HEK293 (cell line): ENCODE measurements at regions not wholly inside any gene's neighbourhood (a gene's known extent, or its start where the extent isn't known, plus 50 kb on each side); places are given as distances from the start of the nearest gene placed in this dataset.

Source experiments
- CTCF ChIA-PET: fragments of 350-600 bp; formaldehyde crosslinking; extraction: SDS; loops from one replicate; lab custom pipeline; 2021; ENCODE audit warnings: antibody characterized with exemption; lab: Yijun Ruan, JAX
- POLR2A ChIA-PET: fragments of 300-600 bp; formaldehyde crosslinking; extraction: SDS; loops from one replicate; lab custom pipeline; 2020; ENCODE audit warnings: antibody characterized with exemption, inconsistent platforms; lab: Yijun Ruan, JAX
- H3K27ac ChIP-seq: fragments of 200-500 bp; sonication (Bioruptor generic); 2 replicates; pipeline ENCODE4 v1.5.1; 2014; ENCODE audit warnings: low read depth, low read length, control low read depth, inconsistent platforms; ENCODE audit errors: extremely low read depth
- H3K36me3 ChIP-seq, 2 experiments: fragments of 200-500 bp in 1 of 2; sonication (Bioruptor generic) in 1 of 2; 1 replicate in 1 of 2; 2 replicates in 1 of 2; pipeline ENCODE4 v1.5.1; 2014 to 2017; ENCODE audit warnings: inconsistent platforms in 2 of 2, low read length in 2 of 2; ENCODE audit not compliant: control insufficient read depth in 2 of 2, insufficient read depth in 1 of 2
- H3K4me1 ChIP-seq: fragments of 200-500 bp; sonication (Bioruptor generic); 2 replicates; pipeline ENCODE4 v1.5.1; 2014; ENCODE audit warnings: mild to moderate bottlenecking, low read length, inconsistent platforms; ENCODE audit not compliant: control insufficient read depth, insufficient read depth
- H3K4me3 ChIP-seq: 2 replicates; pipeline ENCODE4 v1.5.1; 2011; ENCODE audit warnings: low read depth, mild to moderate bottlenecking, control low read depth, low read length, moderate library complexity
- H3K9me3 ChIP-seq: fragments of 200-500 bp; sonication (Bioruptor generic); 2 replicates; pipeline ENCODE4 v1.5.1; 2014; ENCODE audit warnings: low read depth, low read length, inconsistent platforms; ENCODE audit not compliant: control insufficient read depth, insufficient read depth
- AEBP2 ChIP-seq: fragments of 450-650 bp; formaldehyde crosslinking; IDR thresholded peaks from 2 replicates; pipeline ENCODE4 v1.5.1; 2016; ENCODE audit warnings: missing biosample characterization, missing genetic modification characterization, borderline replicate concordance
- FEZF1 ChIP-seq: fragments of 450-650 bp; formaldehyde crosslinking; IDR thresholded peaks from 2 replicates; pipeline ENCODE4 v1.5.1; 2016; ENCODE audit warnings: missing biosample characterization, missing genetic modification characterization
- GLIS1 ChIP-seq: fragments of 450-650 bp; formaldehyde crosslinking; IDR thresholded peaks from 2 replicates; pipeline ENCODE4 v1.5.1; 2016; ENCODE audit warnings: missing biosample characterization, missing genetic modification characterization
- KLF1 ChIP-seq: fragments of 450-650 bp; formaldehyde crosslinking; IDR thresholded peaks from 2 replicates; pipeline ENCODE4 v1.5.1; 2016; ENCODE audit warnings: missing biosample characterization, missing genetic modification characterization
- YY2 ChIP-seq: fragments of 450-650 bp; formaldehyde crosslinking; IDR thresholded peaks from 2 replicates; pipeline ENCODE4 v1.5.1; 2016; ENCODE audit warnings: missing biosample characterization, missing genetic modification characterization
- ZBTB44 ChIP-seq: fragments of 450-650 bp; IDR thresholded peaks from 2 replicates; pipeline ENCODE4 v1.5.1; 2018; ENCODE audit warnings: missing biosample characterization, mild to moderate bottlenecking, missing genetic modification characterization
- ZIC2 ChIP-seq: fragments of 450-650 bp; formaldehyde crosslinking; IDR thresholded peaks from 2 replicates; pipeline ENCODE4 v1.5.1; 2016; ENCODE audit warnings: missing biosample characterization, missing genetic modification characterization
- ZNF169 ChIP-seq: fragments of 450-650 bp; formaldehyde crosslinking; IDR thresholded peaks from 2 replicates; pipeline ENCODE4 v1.5.1; 2016; ENCODE audit warnings: missing biosample characterization, missing genetic modification characterization
- ZNF341 ChIP-seq: fragments of 450-650 bp; formaldehyde crosslinking; IDR thresholded peaks from 2 replicates; pipeline ENCODE4; 2016; ENCODE audit warnings: low read depth, missing biosample characterization, missing genetic modification characterization
- ZNF521 ChIP-seq: fragments of 450-650 bp; formaldehyde crosslinking; IDR thresholded peaks from 2 replicates; pipeline ENCODE4 v1.5.1; 2017; ENCODE audit warnings: missing biosample characterization, mild to moderate bottlenecking, missing genetic modification characterization
- ZNF580 ChIP-seq: fragments of 450-650 bp; formaldehyde crosslinking; IDR thresholded peaks from 2 replicates; pipeline ENCODE4 v1.5.1; 2016; ENCODE audit warnings: missing biosample characterization, missing genetic modification characterization
- ZNF610 ChIP-seq: fragments of 450-650 bp; formaldehyde crosslinking; IDR thresholded peaks from 2 replicates; pipeline ENCODE4 v1.5.1; 2016; ENCODE audit warnings: missing biosample characterization, missing genetic modification characterization, borderline replicate concordance
- ZNF621 ChIP-seq: fragments of 450-650 bp; formaldehyde crosslinking; IDR thresholded peaks from 2 replicates; pipeline ENCODE4 v1.5.1; 2017; ENCODE audit warnings: missing biosample characterization, missing genetic modification characterization
- ZNF658 ChIP-seq: fragments of 450-650 bp; formaldehyde crosslinking; IDR thresholded peaks from 2 replicates; pipeline ENCODE4; 2016; ENCODE audit warnings: missing biosample characterization, missing genetic modification characterization
- ZNF768 ChIP-seq: fragments of 450-650 bp; formaldehyde crosslinking; IDR thresholded peaks from 2 replicates; pipeline ENCODE4 v1.5.1; 2018; ENCODE audit warnings: missing biosample characterization, mild to moderate bottlenecking, missing genetic modification characterization
- TF ChIP-seq, protein P1 (sequence below): fragments of 450-650 bp; formaldehyde crosslinking; IDR thresholded peaks from 2 replicates; pipeline ENCODE4 v1.5.1; 2016; ENCODE audit warnings: missing biosample characterization, missing genetic modification characterization

DNA sequence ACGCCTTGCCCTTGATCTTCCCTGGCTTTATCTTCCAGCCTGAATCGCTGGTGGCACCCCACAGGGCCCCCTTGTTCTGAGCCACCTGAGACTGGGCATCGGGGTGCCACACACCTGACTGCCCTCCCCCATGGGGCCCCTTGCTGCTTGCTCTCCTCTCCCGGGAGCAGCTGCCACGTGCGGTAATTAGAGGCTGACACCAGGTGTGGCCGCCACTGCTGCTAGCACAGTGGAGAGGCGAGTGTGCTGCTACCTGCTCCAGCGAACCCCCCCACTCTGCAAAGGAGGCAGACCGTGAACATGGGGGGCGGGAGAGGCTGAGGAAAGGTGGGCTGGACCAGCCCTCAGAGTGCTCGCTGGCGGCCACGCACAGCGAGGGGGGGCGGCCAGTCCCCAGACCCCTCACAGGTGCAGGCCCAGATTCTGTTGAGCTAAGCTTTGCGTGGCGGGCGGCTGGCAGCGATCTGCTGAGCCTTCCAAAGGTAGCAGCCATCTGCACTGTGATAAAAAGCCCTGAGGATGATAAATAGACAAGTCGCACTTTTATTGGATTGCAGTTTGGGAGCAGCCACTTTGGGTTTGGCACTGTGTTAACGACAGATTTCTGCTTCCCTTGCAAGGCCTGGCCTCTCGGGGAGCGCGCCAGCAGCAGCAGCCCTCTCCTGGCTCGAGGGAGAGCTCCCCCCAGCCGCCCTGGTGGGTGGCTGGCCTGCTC is 167.9 kb upstream of the GSE1 start (continued):
- TF ChIP-seq YY2 (tag by site-specific recombination) (no peak), ZNF341 (tag by site-specific recombination) (0 out of 2 replicates have a peak, but pooled peaks have one; percentile 12), ZIC2 (tag by site-specific recombination) (peak; percentile 55; the same call in 1 of the 2 replicates), ZNF610 (no peak), ZBTB44 (no peak), GLIS1 (tag by site-specific recombination) (peak; percentile 80), ZNF658 (tag by site-specific recombination) (no peak), FEZF1 (peak; percentile 52)
- TF ChIP-seq, protein P1, sequence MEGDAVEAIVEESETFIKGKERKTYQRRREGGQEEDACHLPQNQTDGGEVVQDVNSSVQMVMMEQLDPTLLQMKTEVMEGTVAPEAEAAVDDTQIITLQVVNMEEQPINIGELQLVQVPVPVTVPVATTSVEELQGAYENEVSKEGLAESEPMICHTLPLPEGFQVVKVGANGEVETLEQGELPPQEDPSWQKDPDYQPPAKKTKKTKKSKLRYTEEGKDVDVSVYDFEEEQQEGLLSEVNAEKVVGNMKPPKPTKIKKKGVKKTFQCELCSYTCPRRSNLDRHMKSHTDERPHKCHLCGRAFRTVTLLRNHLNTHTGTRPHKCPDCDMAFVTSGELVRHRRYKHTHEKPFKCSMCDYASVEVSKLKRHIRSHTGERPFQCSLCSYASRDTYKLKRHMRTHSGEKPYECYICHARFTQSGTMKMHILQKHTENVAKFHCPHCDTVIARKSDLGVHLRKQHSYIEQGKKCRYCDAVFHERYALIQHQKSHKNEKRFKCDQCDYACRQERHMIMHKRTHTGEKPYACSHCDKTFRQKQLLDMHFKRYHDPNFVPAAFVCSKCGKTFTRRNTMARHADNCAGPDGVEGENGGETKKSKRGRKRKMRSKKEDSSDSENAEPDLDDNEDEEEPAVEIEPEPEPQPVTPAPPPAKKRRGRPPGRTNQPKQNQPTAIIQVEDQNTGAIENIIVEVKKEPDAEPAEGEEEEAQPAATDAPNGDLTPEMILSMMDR (tag by site-specific recombination), result no peak
- TF ChIP-seq, all 188 proteins: peak for 6

GRCh38 chr16:85445779-85446222 is 167.3 kb upstream of the GSE1 start:
- ChIA-PET CTCF (interaction anchor here (0.7 to 1.6 kb wide), 3 partner anchors 10 to 22 kb away, joined by 3 to 5 read pairs (median 4); no protein-coding TSS in a partner anchor), POLR2A (no interaction called here)
- H3K9me3 ChIP-seq, result no peaks in the 10 kb centered on the region
- TF ChIP-seq ZIC2 (tag by site-specific recombination) (no peak), ZNF521 (tag by site-specific recombination) (no peak), ZNF768 (tag by site-specific recombination) (peak; percentile 98), ZNF169 (tag by site-specific recombination) (no peak), ZNF580 (0 out of 2 replicates have a peak, but pooled peaks have one; percentile 32), KLF1 (tag by site-specific recombination) (peak; percentile 38; the same call in 1 of the 2 replicates), ZNF621 (tag by site-specific recombination) (no peak), GLIS1 (tag by site-specific recombination) (peak; percentile 41; the same call in 1 of the 2 replicates)
- no peak overlapping the region for H3K27ac ChIP-seq
- no peaks in the 10 kb centered on the region; the same call in 1 of the 2 replicates for H3K4me1 ChIP-seq
- H3K4me3 ChIP-seq, result no peak overlapping the region
- no peaks in the 10 kb centered on the region for H3K36me3 ChIP-seq

GRCh38 chr16:85446951-85447692 is 166.0 kb upstream of the GSE1 start:
- Histone ChIP-seq H3K27ac (no peak overlapping the region), H3K9me3 (no peaks in the 10 kb centered on the region), H3K36me3 (no peaks in the 10 kb centered on the region), H3K4me1 (no peaks in the 10 kb centered on the region; the same call in 1 of the 2 replicates), H3K4me3 (no peak overlapping the region)
- ChIA-PET POLR2A (no interaction called here), CTCF (interaction anchor here (0.5 kb wide), 1 partner anchor 101 kb away, joined by 5 read pairs; no protein-coding TSS in a partner anchor)
- no peak for TF ChIP-seq AEBP2 (tag by site-specific recombination)
